ENCODE measurements at regions not wholly inside any gene's neighbourhood (a gene's known extent, or its start where the extent isn't known, plus 50 kb on each side); places are given as distances from the start of the nearest gene placed in this dataset.

GRCh38 chr2:172246649-172247048 lies 143.9 kb upstream of the DLX2 start:
- TF ChIP-seq NRF1 (IDR thresholded peaks at IDR 0.05; ENCODE audit: low read depth, low read length) (no peak), YY1 (IDR thresholded peaks at IDR 0.05; ENCODE audit: low read depth) (no peak), CTCF (IDR thresholded peaks at IDR 0.05) (no peak), EP300 (IDR thresholded peaks at IDR 0.05; ENCODE audit: borderline replicate concordance in 1 of 2, low read depth in 1 of 2, low read length in 1 of 2) (no peak), POLR2AphosphoS5 (IDR thresholded peaks at IDR 0.05; ENCODE audit: low read depth, low read length) (no peak)
